UCSD-AML1 (cell line): ENCODE measurements at regions not wholly inside any gene's neighbourhood (a gene's known extent, or its start where the extent isn't known, plus 50 kb on each side); places are given as distances from the start of the nearest gene placed in this dataset.

ENCODE experiments used
- DNase-seq: peaks from one replicate; lab custom pipeline; 2025; ENCODE audit not compliant: unreplicated experiment; lab: John Stamatoyannopoulos, UW

DNA sequence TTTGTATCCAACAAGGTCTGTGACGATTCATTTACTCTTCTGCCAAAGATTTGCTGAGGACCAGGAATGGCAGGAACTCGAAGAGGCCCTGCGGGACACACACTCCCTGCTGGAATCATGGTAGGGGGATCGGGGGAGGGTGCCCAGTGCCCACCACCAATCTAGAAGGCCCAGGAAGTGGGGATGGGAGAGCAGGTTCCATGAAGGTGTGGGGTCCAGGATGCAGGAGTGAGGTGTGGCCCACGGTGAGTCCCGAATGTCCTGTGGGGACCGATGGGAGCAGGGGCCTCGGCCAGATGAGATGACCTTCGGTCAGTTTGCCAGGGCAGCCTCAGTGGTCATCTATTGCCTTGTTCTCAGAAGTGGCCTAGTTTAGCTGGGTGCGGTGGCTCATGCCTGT, 492.7 kb downstream of the BRD1 start:
- no peak for DNase-seq

DNA sequence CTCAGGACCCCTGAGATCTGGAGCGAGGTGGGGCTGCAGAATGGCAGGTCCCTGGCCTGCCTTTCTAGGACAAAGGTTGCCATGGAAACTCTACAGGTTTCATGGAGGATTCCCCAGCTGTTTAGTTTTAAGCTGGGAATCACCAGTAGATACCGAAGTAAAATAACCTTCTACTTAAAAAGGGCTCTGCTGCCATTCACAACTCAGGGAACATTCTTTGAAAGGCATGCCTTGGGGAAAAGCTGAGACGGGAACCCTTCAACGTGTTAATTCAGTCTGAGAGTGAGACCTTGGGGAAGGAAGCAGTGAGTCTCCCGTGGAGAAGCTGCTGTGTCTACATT, 493.3 kb downstream of the BRD1 start:
- DNase-seq, result no peak

DNA sequence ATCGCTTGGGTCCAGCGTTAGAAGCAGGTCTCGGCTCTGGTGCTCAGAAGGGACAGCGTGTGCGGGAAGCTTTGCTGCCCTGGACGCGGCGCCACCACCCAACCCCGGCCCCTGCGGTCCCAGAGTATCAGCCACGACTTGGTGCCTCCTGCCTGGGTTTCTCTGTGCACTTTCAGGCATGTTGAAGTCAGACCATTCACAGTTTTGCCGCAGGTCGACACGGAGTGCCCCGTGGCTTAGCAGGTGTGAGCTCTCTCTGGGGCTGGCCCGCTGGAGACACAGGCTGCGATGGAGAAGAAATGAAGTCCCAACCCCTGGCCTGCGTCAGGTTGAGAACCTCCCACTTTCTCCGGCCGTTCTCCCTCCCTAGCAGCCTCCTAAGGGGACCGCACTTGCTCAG, 494.5 kb downstream of the BRD1 start:
- no peak for DNase-seq

DNA sequence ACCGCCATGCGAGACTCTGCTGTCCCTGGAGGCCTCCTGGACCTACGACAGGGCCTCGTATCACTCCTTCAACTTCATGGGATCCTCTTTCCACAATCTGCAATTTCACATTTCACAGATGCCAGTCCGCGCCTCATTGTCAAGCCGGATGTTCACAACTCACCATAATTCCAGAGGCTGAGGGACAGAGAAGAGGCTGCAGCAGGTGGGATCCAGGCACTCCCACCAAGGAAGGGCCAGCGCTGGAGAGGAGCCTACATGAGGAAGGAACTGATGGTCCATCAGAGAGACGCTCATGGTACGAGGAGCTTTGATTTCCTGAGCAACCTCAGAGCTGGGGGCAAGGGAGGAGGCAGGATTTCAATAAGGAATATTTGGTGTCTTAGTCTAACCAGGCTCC, 495.0 kb downstream of the BRD1 start:
- DNase-seq, result no peak

DNA sequence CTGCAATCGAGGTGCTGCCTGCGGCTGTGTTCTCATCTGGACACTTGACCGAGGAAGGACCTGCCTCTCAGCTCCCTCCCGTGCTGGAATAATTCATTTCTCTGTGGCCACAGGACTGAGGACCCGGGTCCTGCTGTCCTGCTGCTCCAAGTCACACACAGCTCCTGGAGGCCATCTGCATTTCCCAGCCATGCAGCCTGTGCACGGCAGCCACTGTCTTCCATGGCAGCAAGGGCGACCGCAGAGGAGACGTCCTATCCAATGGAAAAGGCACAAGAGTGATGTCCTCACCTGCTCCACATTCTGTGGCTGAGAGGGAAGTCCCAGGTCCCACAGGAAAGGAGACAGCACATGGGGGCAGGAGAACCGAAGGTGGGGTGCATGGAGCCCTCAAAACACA, 495.8 kb downstream of the BRD1 start:
- no peak for DNase-seq

DNA sequence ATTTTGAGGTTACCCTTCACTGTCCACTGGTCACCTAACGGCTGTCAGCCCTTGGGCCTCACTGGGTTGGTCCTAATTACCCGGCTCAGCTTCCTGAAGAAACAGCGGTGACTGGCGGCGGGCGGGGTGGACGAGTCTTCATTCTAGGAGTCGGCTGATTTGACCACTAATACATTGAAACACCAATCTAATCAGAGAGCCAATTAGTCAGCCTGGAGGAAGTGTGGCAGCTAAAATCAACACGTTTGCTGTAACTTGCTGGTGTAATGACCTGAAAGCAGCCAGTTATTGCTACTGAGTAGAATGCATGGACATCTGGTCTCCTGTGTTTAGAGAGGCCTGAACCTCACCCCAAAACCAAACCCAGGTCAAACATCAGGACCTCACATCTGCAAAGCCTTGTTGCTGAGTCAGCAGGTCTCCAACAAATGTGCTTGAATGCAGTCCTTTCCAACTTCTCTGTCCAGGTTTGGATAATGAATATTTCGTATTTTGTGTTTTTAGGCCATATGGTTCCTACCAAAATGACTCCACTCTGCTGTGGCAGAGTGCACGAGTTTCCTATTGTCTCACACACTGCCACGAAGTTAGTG, 496.4 kb downstream of the BRD1 start:
- no peak for DNase-seq

DNA sequence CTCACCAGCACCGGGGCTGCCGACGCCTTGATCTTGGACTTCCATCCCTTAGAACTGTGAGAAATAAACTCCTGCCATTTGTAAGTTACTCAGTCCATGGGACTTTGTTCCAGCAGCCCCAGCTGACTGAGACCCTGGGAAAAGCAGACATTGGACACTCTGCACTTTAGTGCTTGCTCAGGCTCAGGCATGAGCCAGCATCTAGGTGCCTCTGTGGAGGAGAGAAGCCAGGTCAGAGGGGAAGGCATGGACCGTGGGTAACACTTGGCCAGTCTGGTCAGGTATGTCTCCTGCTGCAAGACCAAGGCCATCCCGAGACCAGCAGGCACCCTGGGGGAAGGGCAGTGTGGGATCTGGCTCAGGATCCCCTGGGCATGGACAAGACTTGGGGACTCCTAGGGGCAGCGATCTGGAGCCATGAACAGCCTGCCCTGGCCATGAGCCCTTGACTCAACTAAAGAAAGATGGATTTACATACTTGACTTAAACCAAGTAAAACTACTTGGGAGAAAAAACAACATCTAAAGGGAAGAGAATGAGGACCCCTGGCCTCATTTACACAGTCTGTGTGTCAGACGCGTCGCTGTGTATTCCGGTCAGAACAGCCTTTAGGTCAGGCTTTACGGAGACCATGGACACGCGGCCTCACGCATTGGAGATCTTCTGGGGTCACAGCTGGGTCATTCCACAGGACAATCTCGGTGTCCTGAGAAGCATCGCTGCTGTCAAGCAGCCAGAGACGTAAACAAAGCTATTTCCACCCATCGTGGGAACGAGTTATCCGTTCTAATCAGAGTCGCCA, 497.1 kb downstream of the BRD1 start:
- no peak for DNase-seq

DNA sequence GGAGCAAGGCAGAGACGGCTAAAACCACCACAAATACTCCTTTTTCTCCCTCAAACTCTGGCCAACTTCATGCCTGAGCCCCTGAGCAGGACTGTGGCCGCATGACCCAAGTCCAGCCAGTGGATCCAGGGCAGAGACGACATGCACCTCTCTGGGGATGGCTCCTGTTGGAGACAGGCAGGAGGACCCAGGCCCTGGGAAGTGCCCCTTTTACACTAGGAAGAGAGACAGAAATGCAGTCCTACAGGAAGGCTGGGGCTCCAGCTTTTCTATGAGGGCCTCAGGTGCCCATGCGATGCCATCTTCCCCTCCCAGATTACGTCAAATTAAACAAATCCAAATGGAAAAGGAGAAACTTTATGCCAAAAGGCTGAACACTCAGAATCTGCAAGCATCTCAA, 498.0 kb downstream of the BRD1 start:
- no peak for DNase-seq

DNA sequence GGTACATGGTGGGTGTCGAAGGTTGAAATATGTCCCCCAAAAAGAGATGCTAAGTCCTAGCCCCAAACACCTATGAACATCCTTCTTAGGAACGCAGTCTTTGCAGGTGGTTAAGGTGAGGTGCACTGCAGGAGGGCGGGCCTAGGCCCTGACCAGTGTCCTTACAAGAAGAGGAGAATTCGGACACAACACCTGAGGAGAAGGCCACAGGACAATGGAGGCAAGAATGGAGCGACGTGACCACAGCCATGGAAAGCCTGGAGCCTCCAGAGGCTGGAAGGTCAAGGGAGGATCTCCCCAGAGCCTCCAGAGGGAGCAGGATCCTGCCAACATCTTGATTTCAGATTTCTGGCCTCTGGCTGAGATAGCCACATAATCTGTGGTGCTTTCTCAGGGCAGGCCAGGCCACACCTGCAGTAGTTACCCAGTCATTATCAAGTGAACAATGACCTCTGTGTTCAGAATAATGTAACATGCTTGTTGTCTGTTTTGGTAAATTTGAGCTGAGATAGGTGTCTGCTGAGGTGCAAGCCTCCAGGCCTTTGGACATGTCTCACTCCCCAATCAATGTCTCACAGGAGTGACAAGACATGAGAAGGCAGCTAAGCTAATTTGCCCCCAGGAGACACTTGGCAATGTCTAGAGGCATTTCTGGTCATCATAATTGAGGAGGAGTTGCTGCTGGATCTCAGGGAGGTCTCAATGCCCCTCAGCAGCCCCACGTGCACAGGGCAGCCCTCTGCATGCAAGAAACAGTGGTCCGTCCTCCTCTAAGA, 498.9 kb downstream of the BRD1 start:
- DNase-seq, result no peak

DNA sequence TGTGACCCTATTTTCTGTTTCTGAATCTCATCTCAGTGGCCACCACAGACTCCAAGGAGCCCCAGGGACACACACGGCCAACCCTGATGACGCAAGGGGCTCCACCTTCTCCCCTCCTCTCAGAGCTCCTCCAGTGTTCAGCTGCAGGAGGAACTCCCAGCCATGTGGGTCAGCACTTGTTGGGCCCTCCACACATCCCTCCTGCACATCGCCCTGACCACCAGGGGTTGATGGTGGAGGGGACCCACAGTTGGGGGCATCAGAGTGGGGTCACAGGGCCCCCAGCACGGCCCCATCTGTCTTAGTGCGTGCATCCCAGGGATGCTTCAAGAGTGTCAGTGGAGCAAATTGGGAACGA, 499.6 kb downstream of the BRD1 start:
- no peak for DNase-seq

DNA sequence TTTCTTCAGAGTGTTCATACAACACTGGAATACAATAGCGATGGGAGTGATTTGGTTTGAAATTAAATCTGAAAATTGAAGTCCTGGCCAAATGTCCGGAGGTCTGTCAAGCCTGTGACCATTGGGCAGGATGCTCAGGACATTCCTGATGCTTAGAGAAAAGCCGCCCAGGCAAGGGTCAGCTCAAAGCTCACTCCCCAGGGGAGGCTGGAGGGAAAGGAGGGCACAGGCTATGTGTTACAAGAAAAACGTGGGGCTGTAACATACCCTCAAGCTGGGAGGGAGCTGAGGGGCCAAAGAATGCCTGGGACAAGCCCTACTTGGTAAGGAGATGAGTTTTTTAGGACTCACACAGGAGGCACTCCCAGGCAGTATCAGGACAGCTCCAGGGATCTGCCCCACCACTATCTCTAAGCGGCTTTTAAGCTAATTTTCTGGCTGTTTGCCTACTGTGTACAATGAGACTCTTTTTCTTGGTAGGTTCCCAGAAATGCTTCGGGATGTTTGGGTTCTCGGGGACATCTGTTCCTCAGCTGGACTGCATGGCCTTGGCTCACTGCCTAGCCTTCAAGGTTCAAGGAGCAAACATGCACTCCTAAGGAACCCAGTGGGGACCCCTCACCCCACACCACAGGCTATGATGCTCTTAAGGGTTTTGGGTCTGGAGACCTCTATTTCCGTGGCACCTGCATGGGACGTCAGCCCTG, 500.1 kb downstream of the BRD1 start:
- no peak for DNase-seq

DNA sequence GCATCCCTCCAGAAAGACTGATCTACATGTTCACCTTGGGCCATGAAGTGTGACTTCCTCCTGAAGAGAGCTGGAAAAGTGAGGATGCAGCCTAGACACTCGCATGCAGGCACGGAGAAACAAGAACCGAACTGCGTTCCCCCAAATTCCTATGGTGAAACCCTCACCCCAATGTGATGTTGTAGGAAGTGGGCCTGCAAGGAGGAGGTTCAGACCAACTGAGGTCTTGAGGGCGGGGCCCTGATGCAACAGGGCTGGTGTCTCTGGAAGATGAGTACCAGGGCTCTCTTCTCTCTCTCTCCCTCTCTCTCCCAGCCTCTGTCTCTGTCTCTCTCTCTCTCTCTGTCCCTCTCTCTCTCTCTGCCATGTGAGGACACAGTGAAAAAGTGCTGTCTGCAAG, 501.1 kb downstream of the BRD1 start:
- no peak for DNase-seq

DNA sequence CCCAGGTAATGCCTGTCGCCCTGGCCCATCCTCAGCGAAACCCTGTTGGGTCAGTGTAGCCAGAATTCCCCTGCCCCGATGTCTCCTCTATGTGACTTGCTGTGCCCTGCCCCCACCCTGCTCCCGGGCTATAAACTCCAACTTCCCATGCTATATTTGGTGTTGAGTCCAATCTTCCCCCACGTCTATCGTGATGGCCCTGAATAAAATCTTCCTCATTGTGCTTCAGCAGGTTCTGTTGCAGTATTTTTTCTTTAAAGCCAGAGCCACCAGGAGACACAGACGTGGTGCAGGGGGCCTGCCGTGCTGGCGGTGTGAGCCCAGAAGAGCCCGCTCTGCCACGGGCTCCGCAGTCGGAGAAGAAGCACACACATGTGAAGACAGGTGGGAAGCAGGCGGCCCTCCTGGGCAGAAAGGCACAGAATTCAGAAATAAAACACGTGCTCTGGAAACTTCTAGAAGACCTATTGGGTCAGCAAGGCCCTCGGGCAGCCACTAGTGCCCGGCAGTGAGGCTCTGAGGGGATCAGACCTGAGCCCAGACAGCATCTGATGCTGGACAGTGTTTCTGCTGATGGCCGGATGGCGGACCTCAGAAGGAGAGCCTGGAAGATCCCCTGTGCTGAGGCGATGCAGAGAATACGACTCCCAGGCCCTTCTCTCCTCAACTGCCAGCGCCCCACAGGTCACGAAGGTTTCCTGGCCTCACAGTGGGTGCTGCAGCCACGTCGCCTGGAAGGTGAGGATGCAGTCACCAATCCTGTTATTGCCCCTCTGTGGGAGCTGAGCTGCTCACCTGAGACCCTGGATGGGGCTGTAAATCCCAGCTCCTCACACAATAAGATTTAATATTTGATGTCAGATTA, 501.9 kb downstream of the BRD1 start:
- no peak for DNase-seq

DNA sequence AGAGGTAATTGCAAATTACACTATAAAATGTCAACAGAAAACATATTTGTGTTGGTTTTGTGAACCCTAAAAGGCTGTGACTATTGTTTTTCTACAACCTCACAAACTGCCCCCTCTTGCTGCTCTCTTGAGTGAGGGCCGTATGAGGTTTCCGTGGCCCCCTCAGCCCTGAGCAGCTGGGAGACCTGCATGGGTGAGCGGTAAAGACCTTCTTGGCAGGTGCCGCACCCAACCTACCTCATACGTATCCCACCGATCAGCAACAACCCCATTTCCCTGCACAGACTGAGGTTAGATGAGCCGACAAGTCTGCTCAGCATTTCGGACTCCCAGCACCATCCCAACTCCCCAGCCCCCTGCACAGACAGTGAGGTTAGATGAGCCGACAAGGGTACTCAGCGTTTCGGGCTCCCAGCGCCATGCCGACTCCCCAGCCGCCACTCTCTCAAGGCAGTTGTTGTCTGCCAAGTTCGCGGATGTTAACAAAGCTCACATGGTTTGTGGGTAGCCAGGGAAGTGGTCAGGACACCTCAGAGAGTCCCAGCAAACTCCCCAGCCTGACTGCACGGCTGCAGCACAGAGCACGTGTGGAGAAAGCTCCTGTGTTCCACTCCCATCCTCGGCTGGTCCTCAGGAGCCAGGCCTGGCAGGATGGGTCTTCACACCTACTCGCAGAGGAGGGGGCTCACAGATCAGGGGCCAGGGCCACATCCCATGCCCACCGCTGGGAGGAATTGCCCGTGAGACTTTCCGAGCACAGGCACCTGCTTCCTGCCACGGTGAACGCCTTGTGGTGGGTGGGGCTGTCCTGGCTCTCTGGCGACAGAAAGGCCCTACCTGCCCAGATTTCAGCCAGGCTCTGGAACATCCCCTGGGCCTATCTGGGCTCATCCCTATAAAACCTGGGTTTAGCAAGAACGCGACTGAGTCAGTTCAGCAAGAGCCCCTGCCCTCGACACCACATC, 502.9 kb downstream of the BRD1 start:
- no peak for DNase-seq

DNA sequence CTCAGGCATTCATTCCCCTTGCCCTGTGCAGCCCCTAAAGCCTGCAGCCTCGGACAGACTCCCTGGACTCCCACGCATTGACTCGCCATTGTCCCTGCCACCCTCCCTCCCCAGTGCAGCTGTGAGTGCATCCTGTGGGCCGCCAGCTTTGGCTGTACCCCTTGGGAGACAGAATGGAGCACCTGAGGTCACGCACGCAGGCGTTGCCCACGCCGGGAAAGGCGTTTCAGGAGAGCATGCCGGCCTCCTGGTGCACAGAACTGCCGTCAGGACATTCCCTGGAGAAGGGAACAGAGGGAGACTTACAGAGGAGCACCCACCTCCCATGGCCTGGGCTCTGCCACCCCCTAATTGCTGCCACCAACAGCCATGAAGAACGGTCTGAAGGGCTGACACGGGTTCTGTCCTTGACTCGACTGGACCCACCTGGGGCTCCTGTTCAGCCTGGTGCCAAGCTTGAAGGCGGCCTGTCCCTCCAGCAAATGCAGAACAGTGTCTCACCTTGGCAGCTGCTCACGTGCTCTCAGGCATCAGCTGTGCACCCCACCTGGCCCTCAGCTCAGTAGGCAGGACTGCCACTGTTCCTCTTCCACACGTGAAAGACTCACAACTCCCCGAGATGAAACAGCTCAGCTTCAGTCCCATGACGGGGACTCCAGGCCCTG, 503.8 kb downstream of the BRD1 start:
- no peak for DNase-seq

DNA sequence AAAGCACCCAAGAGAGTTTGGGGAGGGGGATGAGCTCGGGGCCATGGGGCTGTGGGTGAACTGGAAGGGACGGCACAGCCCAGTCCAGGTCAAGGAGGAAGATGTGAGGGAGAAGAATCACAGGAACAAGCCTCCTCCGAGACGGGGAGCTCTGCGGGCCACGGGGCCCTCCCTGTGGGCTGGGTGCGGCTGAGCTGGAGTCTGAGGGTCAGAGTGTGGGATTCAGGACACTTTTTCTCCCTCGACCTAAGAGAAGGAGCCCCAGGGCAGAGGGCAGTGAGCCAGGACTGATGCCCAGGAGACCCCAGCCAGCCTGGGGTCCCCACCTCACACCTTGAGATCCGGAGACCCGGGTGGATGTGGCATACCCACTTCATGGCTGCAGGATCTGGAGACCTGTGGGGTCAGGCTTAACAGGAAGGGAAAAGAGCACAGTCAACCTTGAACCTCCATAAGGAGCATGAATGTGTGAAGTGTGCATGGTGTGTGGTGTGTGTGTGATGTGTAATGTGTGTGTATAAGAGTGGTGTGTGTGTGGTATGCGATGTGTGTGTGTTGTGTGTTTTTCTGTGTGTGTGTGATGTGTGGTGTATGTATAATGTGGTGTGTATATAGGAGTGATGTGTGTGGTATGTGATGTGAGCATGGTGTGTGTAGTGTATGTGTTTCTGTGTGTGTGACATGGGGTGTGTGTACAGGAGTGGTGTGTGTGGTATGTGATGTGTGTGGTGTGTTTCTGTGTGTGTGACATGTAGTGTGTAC, 504.6 kb downstream of the BRD1 start:
- DNase-seq, result no peak

DNA sequence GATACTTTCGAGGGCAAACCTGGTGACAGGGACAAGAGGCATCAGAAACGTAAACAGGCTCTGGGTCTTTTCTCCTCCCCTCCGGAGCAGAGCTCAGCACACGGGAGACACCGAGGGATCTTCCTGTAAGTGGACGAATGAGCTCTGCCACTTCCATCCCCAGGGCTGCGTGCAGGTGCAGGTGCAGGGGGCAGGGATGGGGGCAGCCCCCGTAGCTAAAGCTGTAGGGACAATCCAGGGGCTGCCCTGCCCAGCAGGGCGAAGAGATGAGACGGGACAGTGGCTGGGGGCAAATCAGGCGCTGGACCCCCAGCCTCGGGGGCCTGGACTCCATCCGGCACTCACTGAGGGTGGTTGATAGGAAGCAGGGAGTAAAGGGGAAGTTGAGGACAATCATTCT, 505.4 kb downstream of the BRD1 start:
- no peak for DNase-seq

DNA sequence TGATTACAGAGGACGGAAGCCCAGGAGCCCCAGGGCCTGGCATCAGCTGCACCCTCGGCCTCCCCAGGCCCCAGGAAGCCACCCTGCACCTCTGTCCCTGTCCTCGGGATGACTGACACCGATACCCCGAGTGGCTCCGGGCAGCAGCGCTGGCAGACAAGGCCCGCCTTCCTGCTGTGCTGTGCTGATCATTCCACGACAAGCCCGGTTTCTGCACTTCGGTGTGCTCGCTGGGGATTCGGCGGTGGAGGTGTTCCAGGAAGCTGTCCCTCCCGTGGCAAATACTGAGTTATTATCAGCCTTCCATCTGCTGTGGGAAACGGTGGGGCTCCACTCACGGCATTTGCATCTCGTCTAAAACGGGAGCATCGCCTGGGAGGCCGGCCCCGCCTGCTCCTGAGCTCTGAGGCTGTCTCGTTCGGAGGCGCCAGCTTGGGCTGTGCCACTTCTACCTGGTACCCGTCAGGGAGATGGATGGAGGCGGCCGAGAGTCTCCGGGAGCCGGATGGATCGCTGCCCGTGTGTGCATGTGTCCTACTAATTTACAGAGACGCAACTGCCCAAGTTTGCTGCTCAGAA, 506.1 kb downstream of the BRD1 start:
- no peak for DNase-seq
